Activated CD4-positive, alpha-beta T cell treated with anti-CD3 and anti-CD28 coated beads, Interleukin-10, Interleukin-2, amounts not matched to agents 100 ng/mL and 50 ng/mL, durations not matched to agents 16 hours and 8 hours (primary cell): ENCODE measurements at regions not wholly inside any gene's neighbourhood (a gene's known extent, or its start where the extent isn't known, plus 50 kb on each side); places are given as distances from the start of the nearest gene placed in this dataset.
"Not testable (repeated sequence)": the region's sequence is repeated elsewhere in the genome, so short reads cannot be mapped to it uniquely, and the experiment has no call there.

ENCODE experiments used
- DNase-seq: peaks from one replicate; pipeline ENCODE4 v3.0.0-alpha.2; 2020

DNA sequence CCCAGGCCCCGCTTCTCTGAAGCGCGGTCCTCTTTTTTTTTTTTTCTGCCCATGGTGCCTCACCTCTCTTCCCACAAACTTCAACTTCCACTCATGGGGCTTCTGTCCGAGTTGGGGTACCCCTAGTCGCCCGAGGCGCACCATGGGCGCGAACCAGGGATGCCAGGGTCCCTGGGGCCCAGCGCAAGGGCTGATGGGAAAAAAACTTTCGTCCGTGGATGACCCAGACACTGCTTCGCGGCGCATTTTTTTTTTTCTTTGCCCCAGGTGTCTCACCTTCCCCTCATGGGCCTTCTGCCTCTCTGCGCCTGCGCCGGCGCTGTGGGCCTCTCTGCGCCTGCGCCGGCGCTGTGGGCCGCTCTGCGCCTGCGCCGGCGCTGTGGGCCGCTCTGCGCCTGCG is 1268.8 kb downstream of the FOXD4L5 start:
- DNase-seq: not testable (repeated sequence)

DNA sequence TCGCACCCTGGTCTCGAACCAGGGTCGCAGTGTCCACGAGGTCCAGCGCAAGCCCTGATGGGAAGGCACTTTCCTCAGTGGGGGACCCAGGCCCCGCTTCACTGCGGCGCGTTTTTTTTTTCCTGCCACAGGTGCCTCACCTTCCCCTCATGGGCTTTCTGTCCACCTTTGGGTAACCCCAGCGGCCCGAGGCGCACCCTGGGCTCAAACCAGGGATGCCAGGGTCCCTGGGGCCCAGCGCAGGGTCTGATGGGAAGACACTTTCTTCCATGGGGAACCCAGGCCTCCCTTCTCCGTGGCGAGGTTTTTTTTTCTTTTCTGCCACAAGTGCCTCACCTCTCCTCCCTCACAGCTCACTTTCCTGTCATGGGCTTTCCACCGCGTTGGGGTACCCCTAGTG is 1269.9 kb downstream of the FOXD4L5 start:
- no peak for DNase-seq

DNA sequence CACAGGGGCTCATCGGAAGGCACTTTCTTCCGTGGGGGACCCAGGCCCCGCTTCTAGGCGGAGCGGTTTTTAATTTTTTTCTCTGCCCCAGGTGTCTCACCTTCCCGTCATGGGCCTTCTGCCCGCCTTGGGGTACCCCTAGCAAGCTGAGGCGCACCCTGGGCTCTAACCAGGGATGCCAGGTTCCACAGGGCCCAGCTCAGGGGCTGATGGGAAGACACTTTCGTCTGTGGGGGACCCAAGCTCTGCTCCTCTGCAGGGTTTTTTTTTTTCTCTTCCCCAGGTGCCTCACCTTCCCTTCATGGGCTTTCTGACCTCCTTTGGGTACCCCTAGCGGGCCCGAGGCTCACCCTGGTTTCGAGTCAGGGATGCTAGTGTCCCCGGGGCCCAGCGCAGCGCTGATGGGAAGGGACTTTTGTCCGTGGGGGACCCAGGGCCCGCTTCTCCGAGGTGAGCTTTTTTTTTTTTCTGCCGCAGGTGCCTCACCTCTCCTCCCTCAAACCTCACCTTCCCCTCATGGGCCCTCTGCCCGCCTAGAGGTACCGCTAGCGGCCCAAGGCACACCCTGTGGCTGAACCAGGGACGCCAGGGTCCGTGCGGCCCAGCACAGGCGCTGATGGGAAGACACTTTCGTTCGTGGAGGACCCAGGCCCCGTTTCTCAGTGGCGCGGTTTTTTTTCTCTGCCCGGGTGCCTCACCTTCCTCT is 1270.5 kb downstream of the FOXD4L5 start:
- not testable (repeated sequence) for DNase-seq

DNA sequence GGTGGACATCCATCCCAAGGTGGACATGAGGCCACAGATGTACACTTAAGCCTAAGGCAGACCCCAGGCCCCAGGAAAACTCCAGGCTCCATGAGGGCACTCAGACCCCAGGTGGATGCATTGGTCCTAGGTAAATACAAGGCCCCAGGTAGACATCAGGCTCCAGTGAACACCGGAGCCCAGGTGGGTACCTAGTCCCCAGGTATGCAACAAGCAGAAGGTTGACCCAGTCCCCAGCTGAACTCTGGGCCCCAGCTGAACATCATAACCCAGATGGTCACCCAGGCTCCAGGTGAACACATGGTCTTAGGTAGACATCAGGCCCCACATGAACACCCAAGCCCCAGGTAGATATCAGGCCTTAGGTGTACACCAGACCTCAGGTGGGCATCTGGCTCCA is 1271.9 kb downstream of the FOXD4L5 start:
- not testable (repeated sequence) for DNase-seq

DNA sequence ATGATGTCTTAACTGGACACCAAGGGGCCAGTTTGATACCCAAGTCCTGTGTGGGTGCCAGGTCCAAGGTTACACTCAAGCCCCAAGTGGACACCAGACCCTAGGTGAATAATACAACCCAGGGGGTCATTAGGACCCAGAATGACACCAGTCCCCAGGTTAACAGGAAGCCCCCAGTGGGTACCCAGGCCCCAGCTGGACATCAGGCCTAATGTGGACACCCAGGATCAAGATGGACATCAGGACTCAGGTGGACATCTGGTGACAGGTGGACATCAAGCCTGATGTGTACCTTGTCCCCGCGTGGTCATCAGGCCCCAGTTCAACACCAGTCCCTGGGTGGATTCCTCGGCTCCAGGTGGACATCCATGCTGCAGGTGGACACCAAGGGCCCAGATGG is 1273.0 kb downstream of the FOXD4L5 start:
- not testable (repeated sequence) for DNase-seq

DNA sequence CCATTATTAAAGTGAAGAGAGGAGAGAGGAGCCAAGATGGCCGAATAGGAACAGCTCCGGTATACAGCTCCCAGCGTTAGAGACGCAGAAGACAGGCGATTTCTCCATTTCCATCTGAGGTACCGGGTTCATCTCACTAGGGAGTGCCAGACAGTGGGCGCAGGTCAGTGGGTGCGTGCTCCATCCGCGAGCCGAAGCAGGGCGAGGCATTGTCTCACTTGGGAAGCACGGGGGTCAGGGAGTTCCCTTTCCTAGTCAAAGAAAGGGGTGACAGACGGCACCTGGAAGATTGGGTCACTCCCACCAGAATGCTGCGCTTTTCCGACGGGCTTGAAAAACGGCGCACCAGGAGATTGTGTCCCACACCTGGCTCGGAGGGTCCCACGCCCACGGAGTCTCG is 1305.3 kb downstream of the FOXD4L5 start:
- not testable (repeated sequence) for DNase-seq
